GM23248 (cell line): ENCODE measurements at regions not wholly inside any gene's neighbourhood (a gene's known extent, or its start where the extent isn't known, plus 50 kb on each side); places are given as distances from the start of the nearest gene placed in this dataset.

ENCODE experiments used
- EZH2 ChIP-seq: fragments of 200-600 bp; sonication (generic); IDR thresholded peaks from 2 replicates; pipeline ENCODE4 v1.6.1; 2018; ENCODE audit warnings: antibody characterized with exemption, mild to moderate bottlenecking; ENCODE audit not compliant: insufficient read depth, poor library complexity, severe bottlenecking
- EZH2phosphoT487 ChIP-seq: fragments of 200-600 bp; sonication (generic); IDR thresholded peaks from 2 replicates; pipeline ENCODE4 v1.6.1; 2018; ENCODE audit warnings: antibody characterized with exemption, moderate library complexity, mild to moderate bottlenecking, low read depth; ENCODE audit not compliant: insufficient read depth

- TF ChIP-seq EZH2: no peak
- no peak for TF ChIP-seq EZH2phosphoT487
Measured at GRCh38 chr19:23554548-23554947, 132.5 kb downstream of the ZNF675 start.
